SU-DHL-6 (cell line): ENCODE measurements at regions not wholly inside any gene's neighbourhood (a gene's known extent, or its start where the extent isn't known, plus 50 kb on each side); places are given as distances from the start of the nearest gene placed in this dataset.

Experiments
- EZH2phosphoT487 ChIP-seq: fragments of 200-600 bp; sonication (generic), shearing (Covaris generic); conservative IDR thresholded peaks from 2 replicates; pipeline ENCODE4 v1.6.1; 2018; ENCODE audit warnings: mild to moderate bottlenecking, antibody characterized with exemption, low read length, moderate library complexity, mixed read lengths
- TF ChIP-seq, protein P1 (sequence below): fragments of 200-600 bp; sonication (generic); IDR thresholded peaks from one replicate; pipeline ENCODE4 v1.5.1; 2017; ENCODE audit warnings: antibody characterized with exemption, mild to moderate bottlenecking, low read length, moderate library complexity; ENCODE audit not compliant: insufficient read depth, poor library complexity, severe bottlenecking

DNA sequence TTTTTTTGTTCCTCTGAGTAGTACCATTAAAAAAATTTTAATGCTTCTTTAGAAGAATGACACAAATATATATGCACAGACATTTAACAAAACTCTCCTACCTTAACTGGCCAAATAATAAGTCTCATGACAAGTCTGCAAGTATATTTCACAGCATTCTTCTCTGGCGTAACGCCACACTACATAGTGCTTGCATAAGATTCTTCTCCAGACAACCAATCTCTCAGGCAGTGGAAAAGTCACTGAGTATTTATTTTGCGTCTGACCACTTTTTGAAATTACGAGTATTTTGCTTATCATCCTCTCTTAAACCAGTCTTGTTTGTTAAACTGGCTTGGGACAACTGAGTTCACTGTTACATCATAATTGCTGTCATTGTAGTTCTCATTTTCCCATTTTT is 749.2 kb downstream of the ADCYAP1 start:
- no peak for TF ChIP-seq EZH2phosphoT487
- TF ChIP-seq, protein P1, sequence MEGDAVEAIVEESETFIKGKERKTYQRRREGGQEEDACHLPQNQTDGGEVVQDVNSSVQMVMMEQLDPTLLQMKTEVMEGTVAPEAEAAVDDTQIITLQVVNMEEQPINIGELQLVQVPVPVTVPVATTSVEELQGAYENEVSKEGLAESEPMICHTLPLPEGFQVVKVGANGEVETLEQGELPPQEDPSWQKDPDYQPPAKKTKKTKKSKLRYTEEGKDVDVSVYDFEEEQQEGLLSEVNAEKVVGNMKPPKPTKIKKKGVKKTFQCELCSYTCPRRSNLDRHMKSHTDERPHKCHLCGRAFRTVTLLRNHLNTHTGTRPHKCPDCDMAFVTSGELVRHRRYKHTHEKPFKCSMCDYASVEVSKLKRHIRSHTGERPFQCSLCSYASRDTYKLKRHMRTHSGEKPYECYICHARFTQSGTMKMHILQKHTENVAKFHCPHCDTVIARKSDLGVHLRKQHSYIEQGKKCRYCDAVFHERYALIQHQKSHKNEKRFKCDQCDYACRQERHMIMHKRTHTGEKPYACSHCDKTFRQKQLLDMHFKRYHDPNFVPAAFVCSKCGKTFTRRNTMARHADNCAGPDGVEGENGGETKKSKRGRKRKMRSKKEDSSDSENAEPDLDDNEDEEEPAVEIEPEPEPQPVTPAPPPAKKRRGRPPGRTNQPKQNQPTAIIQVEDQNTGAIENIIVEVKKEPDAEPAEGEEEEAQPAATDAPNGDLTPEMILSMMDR, result no peak
